SIG-M5 treated with dmso at 0.1 percent for 504 hours (cell line): ENCODE measurements at regions not wholly inside any gene's neighbourhood (a gene's known extent, or its start where the extent isn't known, plus 50 kb on each side); places are given as distances from the start of the nearest gene placed in this dataset.
"Not testable (repeated sequence)": the region's sequence is repeated elsewhere in the genome, so short reads cannot be mapped to it uniquely, and the experiment has no call there.

Source experiments
- DNase-seq: peaks from one replicate; lab custom pipeline; 2025; ENCODE audit not compliant: unreplicated experiment; lab: John Stamatoyannopoulos, UW

DNA sequence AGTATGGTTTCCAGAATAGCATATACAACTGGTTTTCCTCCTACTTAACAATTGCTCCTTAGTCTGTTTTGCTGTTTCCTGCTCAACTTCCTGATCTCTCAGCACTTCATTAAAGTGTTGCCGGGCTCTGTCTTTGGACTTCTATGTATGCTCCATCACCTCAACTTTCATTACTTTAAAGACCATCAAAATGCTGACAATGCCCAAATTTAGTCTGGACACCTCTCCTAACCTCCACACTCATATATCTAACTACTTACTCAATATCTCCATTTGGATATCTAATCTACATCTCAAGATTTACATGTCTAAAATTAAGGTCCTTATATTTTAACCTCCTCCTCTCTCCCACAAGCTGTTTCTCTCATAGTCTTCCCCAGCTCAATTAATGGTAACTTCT, 54.4 kb upstream of the LGR5 start:
- no peak for DNase-seq

DNA sequence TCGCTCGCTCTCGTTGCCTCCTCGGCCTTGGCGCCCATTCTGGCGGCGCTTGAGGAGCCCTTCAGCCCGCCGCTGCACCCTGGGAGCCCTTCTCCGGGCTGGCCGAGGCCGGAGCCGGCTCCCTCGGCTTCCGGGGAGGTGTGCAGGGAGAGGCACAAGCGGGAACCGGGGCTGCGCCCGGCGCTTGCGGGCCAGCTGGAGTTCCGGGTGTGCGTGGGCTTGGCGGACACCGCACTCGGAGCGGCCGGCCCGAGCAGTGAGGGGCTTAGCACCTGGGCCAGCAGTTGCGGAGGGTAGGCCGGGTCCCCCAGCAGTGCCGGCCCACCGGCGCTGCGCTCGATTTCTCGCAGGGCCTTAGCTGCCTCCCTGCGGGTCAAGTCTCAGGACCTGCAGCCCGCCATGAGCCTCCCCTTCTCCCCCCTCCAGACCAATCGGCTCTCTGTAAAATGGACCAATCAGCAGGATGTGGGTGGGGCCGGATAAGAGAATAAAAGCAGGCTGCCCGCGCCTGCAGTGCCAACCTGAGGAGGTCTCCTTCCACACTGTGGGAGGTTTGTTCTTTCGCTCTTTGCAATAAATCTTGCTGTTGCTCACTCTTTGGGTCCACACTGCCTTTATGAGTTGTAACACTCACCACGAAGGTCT, 62.8 kb upstream of the LGR5 start:
- DNase-seq = not testable (repeated sequence)

DNA sequence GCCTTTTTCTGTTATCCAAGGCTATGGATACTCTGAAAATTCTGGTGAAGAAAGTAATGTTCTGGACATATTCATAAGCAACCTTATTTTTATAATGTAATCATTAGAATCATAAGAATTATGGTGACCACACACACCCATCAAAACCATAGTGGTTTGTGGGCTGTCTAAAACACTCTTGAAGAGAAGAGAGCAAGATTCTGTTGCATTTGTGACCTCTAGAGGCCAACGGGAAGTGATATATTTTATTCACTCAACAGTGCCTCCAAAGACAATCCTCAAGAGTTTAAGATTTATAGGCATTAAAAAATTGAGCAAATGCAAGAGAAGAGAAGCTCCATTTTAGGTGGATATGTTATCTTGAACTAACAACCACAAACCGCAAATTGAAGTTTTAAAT, 68.5 kb upstream of the LGR5 start:
- DNase-seq = no peak

DNA sequence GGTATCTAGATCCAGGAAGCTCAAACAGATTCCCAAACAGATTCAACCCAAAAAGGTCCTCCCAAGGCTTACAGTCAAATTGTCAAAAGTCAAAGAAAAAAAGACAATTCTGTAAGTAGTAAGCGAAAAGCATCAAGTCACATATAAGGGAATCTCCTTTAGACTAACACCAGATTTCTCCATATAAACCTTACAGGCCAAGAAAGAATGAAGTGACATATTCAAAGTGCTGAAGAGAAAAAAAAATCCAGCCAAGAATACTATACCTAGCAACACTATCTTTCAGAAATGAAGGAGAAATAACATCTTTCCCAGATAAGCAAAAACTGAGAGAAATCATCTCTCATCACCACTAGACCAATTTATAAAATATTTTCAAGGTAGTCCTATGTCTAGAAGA, 79.6 kb upstream of the LGR5 start:
- no peak for DNase-seq

DNA sequence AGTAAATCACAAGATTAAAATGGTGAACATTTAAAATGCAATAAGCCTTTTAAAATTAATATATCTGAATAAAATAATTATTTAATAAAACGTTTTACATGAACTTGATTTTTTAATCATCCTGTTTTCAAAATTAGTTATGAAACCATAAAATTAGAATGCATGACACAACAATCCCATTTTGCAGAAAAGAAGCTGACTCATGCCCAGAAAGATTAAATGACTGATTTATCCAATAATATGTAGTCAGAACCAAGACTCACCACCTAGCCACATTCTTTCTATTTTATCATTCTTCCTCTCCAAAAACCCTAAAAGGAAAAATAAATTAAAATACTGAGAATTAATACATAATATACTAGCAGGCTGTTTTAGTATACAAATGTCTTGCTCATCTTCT, 83.0 kb upstream of the LGR5 start:
- no peak for DNase-seq

DNA sequence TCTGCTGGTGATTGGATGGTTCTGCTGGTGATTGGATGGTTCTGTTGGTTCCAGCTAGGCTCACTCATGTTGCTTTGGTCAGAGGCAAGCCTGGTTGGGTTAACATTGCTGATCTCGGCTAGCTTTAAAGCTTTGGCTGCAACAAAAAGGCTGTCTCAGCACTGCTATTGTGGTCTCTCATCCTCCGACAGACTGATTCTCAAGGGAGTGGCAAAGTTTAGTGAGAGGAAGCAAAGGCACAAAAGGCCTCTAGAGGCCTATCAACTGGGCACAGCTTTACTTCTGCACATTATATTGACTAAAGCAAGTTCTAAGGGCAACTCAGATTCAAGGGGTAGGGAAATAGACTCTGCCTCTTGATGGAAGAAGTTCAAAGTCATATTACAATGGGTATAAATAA, 84.7 kb upstream of the LGR5 start:
- DNase-seq = no peak

DNA sequence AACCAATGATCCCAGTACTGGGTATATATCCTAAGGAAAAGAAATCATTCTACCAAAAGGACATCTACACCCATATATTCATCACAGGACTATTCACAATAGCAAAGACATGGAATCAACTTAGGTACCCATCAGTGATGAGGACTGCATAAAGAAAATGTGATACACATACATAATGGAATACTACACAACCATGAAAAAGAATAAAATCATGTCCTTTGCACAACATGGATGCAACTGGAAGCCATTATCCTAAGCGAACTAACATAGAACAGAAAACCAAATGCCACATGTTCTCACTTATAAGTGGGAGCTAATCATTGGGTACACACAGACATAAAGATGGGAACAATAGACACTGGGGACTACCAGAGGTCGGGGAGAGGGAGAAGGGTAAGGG, 86.0 kb upstream of the LGR5 start:
- no peak for DNase-seq

DNA sequence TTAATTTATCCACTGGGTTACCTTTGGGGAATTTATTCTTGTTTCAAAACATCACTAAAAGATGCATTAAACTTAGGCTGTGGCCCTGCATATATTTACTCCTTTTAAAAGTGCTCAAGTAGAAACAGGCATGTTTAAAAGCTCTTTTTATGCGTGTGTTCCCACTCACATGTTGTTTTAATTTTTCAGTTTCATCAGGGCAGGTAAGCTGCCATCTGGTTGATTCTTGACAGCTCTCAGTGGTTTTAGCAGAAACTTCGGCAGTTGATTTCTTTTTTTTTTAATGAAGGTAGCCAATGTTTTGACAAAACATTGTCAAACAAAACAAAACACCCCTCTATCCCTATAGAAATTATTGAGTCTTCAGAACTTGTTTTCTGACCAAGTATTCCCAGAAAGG, 89.6 kb upstream of the LGR5 start:
- no peak for DNase-seq

DNA sequence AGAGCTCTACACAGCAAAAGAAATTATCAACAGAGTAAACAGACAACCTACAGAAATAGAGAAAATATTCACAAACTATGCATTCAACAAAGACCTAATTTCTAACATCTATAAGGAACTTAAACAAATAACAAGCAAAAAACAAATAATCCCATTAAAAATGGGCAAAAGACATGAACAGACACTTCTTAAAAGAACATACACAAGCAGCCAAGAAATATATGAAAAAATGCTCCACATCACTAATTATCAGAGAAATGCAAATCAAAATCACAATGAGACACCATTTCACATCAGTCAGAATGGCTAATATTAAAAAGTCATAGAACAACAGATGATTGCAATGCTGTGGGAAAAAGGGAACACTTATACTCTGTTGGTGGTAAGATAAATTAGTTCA, 100.7 kb upstream of the LGR5 start:
- DNase-seq = no peak

DNA sequence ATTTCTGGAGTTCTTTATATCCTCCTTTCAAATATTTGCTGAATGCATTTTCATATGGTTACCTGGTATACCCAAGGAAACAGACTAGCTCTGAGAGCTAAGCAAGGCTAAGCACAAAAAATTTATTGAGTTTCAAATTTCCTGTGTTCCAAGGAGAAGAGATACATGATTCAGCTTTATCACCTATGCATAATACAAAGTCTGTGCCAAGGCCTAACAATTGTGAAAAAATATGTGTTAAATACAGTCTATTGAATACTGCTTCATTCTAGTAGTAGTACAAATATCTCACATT, 103.7 kb upstream of the LGR5 start:
- DNase-seq = no peak

DNA sequence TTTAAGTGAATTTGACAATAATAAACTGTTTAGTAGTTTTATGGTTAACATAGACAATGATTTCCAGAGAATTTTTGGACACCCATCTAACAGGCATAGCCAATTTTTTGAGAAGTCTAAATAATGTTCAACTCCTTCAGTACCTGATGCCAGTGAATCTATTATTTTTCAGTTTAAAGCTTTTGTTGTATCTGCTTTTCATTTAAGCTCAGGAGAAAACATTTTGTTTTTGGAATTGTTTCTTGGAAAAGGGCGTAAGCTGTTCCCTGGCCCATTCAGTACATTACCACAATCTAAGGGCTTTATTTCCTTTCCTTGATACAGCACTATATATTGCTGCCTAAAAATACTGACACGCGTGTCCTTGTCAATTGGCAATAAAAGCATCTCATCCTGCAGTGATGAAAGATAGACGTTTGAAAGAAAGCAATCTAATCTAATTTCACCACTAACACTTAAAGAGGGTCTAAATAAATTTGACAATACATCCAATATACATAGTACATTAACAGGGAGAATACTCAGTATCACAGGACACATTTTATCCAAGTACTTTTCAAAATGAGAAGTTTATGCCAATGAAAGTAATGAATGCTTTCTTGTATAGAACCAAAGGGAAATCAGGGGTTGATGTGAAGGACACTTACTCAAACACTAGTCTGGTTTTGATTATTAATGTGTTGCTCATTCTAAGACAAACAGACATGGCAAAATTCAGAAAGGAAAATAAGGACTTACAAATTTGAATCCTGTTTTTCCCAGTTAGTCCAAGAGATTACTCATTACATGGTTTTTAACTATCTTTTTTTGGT, 104.2 kb upstream of the LGR5 start:
- no peak for DNase-seq

DNA sequence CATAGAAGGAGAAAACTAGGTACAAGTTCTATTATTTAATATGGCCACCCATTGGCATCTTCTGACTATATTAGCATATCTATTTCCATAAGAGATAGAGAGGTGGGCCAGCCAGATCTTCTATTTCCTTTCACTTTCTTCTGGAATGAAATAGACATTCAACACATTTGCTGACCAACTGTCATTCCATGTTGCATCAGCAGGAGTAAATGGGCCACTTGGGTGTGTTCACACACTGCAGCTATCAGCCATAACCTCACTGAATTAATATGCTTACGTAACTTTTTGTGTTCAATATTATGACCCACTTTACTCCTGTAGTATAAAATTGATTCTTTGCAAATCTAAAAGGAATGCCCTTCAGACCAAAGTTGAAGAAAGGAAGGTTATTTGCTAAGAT, 106.2 kb upstream of the LGR5 start:
- no peak for DNase-seq

DNA sequence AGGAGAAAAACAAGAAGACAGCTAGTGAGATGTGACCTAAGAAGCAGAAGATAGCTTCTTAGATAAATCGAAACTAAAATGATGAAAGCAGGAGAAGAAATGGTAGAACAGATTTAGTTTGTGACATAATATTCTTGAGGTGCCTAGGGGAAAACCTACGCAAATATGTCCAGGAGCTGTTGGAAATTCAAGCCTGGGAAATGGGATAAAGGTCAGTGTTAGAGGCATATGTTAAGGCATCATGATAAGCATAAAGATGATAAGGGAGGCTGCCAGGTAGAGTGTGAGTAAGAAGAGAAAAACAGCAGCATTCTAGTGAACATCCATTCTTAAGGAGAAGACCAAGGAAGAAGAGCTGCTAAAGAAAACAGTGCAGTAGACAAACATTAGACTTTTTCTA, 109.6 kb upstream of the LGR5 start:
- DNase-seq = no peak

DNA sequence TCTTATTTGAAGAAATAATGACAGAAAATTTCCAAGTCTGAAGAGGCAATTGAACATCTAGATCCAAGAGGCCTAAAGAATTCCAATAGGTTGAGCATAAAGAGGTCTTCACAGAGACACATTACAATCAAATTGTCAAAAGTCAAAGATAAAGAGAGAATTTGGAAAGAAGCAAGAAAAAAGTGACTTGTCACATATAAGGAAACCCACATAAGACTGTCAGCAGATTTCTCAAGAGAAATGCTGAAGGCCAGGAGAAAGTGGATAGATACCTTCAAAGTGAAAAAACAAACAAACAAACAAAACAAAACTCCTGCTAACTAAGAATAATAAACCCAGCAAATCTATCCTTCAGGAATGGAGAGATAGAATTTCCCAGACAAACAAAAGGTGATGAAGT, 118.1 kb upstream of the LGR5 start:
- no peak for DNase-seq

DNA sequence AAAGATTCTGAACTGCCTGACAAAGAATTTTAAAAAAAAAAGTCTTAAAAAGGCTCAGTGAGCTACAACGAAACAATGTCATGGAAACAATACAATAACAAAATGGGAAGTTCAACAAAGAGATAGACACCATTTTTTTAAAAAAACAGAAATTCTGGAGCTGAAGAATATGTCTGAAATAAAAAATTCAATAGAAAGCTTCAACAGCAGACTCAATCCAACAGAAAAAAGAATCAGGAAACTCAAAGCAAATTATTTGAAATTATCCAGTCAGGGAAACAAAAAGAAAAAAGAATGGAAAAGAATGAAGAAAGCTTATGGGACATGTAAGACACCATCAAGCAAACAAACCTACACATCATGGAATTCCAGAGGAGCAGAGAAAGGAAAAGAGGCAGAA, 118.5 kb upstream of the LGR5 start:
- DNase-seq = no peak

DNA sequence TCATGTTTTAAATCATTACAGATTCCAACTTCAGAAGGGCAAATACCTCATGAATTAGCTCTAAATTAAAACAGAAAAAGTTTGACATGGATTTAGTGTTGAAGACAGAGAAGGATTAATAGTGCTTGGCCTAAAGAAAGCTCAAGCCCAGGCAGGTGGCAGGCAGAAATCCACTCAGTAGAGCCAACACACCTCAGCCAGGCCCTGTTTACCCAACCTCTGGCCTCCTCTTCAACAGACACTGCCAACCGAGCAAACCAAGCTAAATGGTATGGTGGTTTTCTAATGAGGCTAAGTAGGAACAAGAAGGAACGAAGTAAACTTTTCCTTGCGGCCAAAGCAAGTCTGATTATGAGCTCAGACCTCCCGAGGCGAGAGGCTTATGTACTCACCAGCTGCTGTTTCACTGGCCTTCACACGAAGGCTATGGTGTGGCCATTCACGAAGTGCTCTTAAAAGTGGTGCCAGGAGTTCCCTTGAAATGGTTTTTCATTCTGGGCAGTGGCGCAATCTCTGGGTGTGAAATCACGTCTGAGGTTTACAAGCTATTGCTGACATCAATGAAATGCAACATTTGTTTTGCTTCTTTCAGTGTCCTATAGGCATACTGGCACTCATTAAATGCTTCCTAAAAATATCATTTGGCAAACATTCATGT, 124.1 kb upstream of the LGR5 start:
- DNase-seq = no peak

DNA sequence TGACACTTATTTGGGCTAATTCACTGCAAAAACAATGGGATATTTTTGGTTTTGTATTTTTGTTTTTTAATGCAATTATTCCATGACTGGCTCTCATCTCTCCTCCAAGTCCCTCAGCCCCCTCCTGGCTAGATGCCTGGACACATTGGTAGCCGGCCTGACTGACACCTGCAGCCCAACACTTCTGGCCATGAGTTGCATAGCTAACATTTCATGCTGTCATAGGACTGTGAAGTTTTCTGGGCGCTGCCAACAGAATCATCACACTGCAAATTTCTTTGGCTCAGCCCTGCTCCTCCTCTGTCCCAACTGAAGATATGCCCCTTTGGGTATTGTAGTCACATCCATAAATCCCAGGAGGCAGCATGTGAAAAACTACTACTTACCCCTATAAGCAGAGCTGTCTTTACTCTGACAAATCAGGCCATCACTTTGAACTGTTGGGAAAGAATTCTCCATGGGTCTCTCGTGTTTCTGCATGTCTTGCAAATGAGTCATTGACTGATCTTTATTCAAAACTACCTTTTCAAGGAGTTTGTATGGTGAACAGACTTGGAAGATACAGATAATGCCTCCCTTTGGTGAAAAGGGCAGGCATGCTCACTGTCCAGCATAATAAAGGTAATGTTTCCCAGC, 126.7 kb upstream of the LGR5 start:
- no peak for DNase-seq

DNA sequence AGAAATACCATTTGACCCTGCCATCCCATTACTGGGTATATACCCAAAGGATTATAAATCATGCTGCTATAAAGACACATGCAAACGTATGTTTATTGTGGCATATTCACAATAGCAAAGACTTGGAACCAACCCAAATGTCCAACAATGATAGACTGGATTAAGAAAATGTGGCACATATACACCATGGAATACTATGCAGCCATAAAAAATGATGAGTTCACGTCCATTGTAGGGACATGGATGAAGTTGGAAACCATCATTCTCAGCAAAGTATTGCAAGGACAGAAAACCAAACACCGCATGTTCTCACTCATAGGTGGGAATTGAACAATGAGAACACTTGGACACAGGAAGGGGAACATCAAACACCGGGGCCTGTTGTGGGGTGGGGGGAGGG, 128.0 kb upstream of the LGR5 start:
- DNase-seq = not testable (repeated sequence)

DNA sequence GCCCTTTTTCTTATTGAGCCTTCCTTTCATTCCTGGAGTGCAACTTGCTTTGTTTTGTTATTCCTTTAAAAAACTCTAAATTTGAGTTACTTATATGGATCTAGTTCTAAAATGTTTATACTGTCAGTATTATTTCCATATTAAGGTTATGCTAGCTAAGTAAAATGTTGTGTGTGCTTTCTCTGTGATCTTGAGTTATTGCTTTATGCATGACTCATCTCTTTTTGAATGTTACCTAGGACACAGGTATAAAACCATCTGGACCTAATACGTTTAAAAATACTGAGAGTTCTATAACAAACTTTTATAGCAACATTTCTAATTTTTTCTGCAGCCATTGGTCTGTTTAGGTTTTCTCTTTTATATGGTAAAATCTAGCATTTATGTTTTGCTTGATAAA, 132.8 kb upstream of the LGR5 start:
- DNase-seq = no peak

DNA sequence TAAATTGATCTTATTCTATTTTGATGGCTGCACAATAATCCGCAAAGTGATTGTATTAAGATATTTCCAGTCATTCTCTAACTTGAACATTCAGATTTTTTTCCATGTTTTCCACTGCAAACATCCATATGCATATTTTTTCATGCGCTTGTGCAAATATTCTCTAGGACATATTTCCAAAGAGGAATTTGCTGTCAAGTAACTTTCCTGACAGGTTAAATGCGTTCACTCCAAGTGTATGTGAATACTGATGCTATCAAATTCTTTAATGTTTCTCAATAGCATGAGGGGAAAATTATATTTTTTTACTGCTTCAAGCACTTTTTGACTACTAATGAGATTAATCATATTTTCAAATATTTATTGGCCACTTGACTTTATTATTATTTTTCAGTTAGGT, 135.3 kb upstream of the LGR5 start:
- DNase-seq = no peak

DNA sequence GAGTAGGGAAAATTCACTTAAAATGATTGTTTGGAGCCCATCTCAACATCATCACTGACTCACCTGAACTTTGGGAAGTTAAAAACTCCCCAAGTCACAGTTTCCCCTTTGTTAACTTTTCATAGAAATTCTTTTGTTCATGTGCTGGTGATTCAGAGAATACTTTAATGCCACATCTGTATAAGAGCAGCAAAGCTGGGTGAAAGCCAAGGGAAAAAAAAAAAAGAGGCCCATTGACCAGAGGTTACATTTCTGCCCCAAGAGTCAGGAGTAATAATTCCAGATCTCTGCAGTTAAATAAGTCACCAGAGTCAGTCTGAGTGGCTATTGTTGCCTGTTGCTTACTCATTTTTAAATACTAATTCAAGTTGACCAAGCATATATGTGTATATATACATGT, 136.4 kb upstream of the LGR5 start:
- no peak for DNase-seq
